ENCODE measurements at regions not wholly inside any gene's neighbourhood (a gene's known extent, or its start where the extent isn't known, plus 50 kb on each side); places are given as distances from the start of the nearest gene placed in this dataset.

- ATAC-seq, result no peak
- Histone ChIP-seq H3K27me3 (ENCODE audit: control insufficient read depth, insufficient read depth, low read length) (no peaks in the 10 kb centered on the region), H3K36me3 (ENCODE audit: control insufficient read depth, insufficient read depth, low read length) (no peaks in the 10 kb centered on the region), H3K4me3 (ENCODE audit: low read depth in 2 of 2, low read length in 2 of 2) (no peak overlapping the region), H3K27ac (ENCODE audit: low read length) (no peak overlapping the region), H3K4me1 (ENCODE audit: control insufficient read depth, insufficient read depth, low read length) (no peaks in the 10 kb centered on the region), H3K9me3 (ENCODE audit: control insufficient read depth, insufficient read depth, low read depth, low read length) (no peaks in the 10 kb centered on the region)
- intact Hi-C loops (cut with micrococcal nuclease; ENCODE audit: unreplicated experiment) (no loop called here), in situ Hi-C loops (cut with HindIII; ENCODE audit: low pct_unique_long_range_greater_than_20kb, low sequenced_read_pairs) (no loop called here)
- no peak for TF ChIP-seq SIN3A (IDR thresholded peaks at IDR 0.05; ENCODE audit: borderline replicate concordance, insufficient read depth, low read depth, low read length)
- TF ChIP-seq CTCF (IDR thresholded peaks at IDR 0.05), result no peak
- TF ChIP-seq TCF7L2 (IDR thresholded peaks at IDR 0.05; ENCODE audit: low read depth, low read length), result no peak
- TF ChIP-seq, protein P1, sequence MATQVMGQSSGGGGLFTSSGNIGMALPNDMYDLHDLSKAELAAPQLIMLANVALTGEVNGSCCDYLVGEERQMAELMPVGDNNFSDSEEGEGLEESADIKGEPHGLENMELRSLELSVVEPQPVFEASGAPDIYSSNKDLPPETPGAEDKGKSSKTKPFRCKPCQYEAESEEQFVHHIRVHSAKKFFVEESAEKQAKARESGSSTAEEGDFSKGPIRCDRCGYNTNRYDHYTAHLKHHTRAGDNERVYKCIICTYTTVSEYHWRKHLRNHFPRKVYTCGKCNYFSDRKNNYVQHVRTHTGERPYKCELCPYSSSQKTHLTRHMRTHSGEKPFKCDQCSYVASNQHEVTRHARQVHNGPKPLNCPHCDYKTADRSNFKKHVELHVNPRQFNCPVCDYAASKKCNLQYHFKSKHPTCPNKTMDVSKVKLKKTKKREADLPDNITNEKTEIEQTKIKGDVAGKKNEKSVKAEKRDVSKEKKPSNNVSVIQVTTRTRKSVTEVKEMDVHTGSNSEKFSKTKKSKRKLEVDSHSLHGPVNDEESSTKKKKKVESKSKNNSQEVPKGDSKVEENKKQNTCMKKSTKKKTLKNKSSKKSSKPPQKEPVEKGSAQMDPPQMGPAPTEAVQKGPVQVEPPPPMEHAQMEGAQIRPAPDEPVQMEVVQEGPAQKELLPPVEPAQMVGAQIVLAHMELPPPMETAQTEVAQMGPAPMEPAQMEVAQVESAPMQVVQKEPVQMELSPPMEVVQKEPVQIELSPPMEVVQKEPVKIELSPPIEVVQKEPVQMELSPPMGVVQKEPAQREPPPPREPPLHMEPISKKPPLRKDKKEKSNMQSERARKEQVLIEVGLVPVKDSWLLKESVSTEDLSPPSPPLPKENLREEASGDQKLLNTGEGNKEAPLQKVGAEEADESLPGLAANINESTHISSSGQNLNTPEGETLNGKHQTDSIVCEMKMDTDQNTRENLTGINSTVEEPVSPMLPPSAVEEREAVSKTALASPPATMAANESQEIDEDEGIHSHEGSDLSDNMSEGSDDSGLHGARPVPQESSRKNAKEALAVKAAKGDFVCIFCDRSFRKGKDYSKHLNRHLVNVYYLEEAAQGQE (IDR thresholded peaks at IDR 0.05; ENCODE audit: insufficient read depth in 1 of 2, low read depth in 2 of 2, low read length in 1 of 2), result no peak
- no peak for TF ChIP-seq POLR2AphosphoS5 (IDR thresholded peaks at IDR 0.05; ENCODE audit: low read depth, low read length)
- ChIA-PET POLR2A (no interaction called here), CTCF (no interaction called here)
- BruUV-seq (replicated peaks), result no TSS peak
- DNase-seq (ENCODE audit: low read depth, low spot score), result no peak
These were observed 147.5 kb upstream of the THBS1 start for GRCh38 chr15:39433376-39433775.

GRCh38 chr15:39434163-39434562 is 146.7 kb upstream of the THBS1 start:
- intact Hi-C loops (cut with micrococcal nuclease; ENCODE audit: unreplicated experiment) (no loop called here), in situ Hi-C loops (cut with HindIII; ENCODE audit: low pct_unique_long_range_greater_than_20kb, low sequenced_read_pairs) (no loop called here)
- Histone ChIP-seq H3K9me3 (ENCODE audit: control insufficient read depth, insufficient read depth, low read depth, low read length) (no peaks in the 10 kb centered on the region), H3K4me1 (ENCODE audit: control insufficient read depth, insufficient read depth, low read length) (no peaks in the 10 kb centered on the region), H3K4me3 (ENCODE audit: low read depth in 2 of 2, low read length in 2 of 2) (no peak overlapping the region), H3K27me3 (ENCODE audit: control insufficient read depth, insufficient read depth, low read length) (no peaks in the 10 kb centered on the region), H3K27ac (ENCODE audit: low read length) (no peak overlapping the region), H3K36me3 (ENCODE audit: control insufficient read depth, insufficient read depth, low read length) (no peaks in the 10 kb centered on the region)
- no peak for TF ChIP-seq POLR2AphosphoS5 (IDR thresholded peaks at IDR 0.05; ENCODE audit: low read depth, low read length)
- no peak for TF ChIP-seq TCF7L2 (IDR thresholded peaks at IDR 0.05; ENCODE audit: low read depth, low read length)
- TF ChIP-seq CTCF (IDR thresholded peaks at IDR 0.05), result no peak
- no peak for TF ChIP-seq SIN3A (IDR thresholded peaks at IDR 0.05; ENCODE audit: borderline replicate concordance, insufficient read depth, low read depth, low read length)
- TF ChIP-seq, protein P1 (IDR thresholded peaks at IDR 0.05; ENCODE audit: insufficient read depth in 1 of 2, low read depth in 2 of 2, low read length in 1 of 2), result no peak
- CTCF ChIA-PET, result no interaction called here
- ATAC-seq (no peak), DNase-seq (ENCODE audit: low read depth, low spot score) (no peak)
- POLR2A ChIA-PET, result no interaction called here
- BruUV-seq (replicated peaks), result no TSS peak

Data from Panc1 (cell line).